GM23338 (cell line): ENCODE measurements at regions not wholly inside any gene's neighbourhood (a gene's known extent, or its start where the extent isn't known, plus 50 kb on each side); places are given as distances from the start of the nearest gene placed in this dataset.

Experiments used
- ATAC-seq: fragments of 200-7000 bp; cut with Tn5 transposase; 3 replicates; pipeline ENCODE4 v1.9.1; 2020
- DNase-seq: peaks from one replicate; pipeline ENCODE4 v3.0.0-alpha.2; 2015; ENCODE audit warnings: low spot score
- H2AFZ ChIP-seq: fragments of 200-600 bp; sonication (generic); 2 replicates; pipeline ENCODE4 v1.8.0; 2016; ENCODE audit warnings: antibody characterized with exemption, mild to moderate bottlenecking, moderate library complexity
- H3F3A ChIP-seq: fragments of 200-600 bp; sonication (generic); replicated peaks from 2 replicates; pipeline ENCODE4 v1.8.0; 2017; ENCODE audit warnings: antibody characterized with exemption, mixed run types, low read depth
- H3K27ac ChIP-seq: fragments of 200-600 bp; sonication (generic); 2 replicates; pipeline ENCODE4 v1.6.1; 2016; ENCODE audit warnings: low read depth
- H3K27me3 ChIP-seq: fragments of 200-600 bp; sonication (generic); 2 replicates; pipeline ENCODE4 v1.8.0; 2016; ENCODE audit warnings: mild to moderate bottlenecking, mixed run types, moderate library complexity; ENCODE audit not compliant: insufficient read depth
- H3K36me3 ChIP-seq: fragments of 200-600 bp; sonication (generic); 2 replicates; pipeline ENCODE4 v1.8.0; 2016; ENCODE audit warnings: mild to moderate bottlenecking; ENCODE audit not compliant: insufficient read depth
- H3K4me1 ChIP-seq: fragments of 200-600 bp; sonication (generic); 2 replicates; pipeline ENCODE4 v1.8.0; 2016; ENCODE audit warnings: mild to moderate bottlenecking, moderate library complexity; ENCODE audit not compliant: insufficient read depth
- H3K4me2 ChIP-seq: fragments of 200-600 bp; sonication (generic); 2 replicates; pipeline ENCODE4 v1.7.1; 2017; ENCODE audit warnings: mixed run types
- H3K4me3 ChIP-seq: fragments of 200-600 bp; sonication (generic); 2 replicates; pipeline ENCODE4 v1.6.1; 2016; ENCODE audit warnings: mixed run types
- H3K79me2 ChIP-seq: fragments of 200-600 bp; sonication (generic); replicated peaks from 2 replicates; pipeline ENCODE4 v1.8.0; 2017; ENCODE audit warnings: mild to moderate bottlenecking; ENCODE audit not compliant: insufficient read depth
- H3K9me2 ChIP-seq: fragments of 200-600 bp; sonication (generic); 2 replicates; pipeline ENCODE4 v1.8.0; 2017; ENCODE audit not compliant: insufficient read depth
- H4K20me1 ChIP-seq: fragments of 200-600 bp; sonication (generic); replicated peaks from 2 replicates; pipeline ENCODE4 v1.8.0; 2017; ENCODE audit warnings: mild to moderate bottlenecking; ENCODE audit not compliant: insufficient read depth
- H3K27ac Mint-ChIP-seq: 2 replicates; pipeline ENCODE4 v1.8.0; 2020; ENCODE audit warnings: inconsistent platforms, mild to moderate bottlenecking, moderate library complexity, mixed read lengths
- H3K27me3 Mint-ChIP-seq: 3 replicates; pipeline ENCODE4 v1.8.0; 2022; ENCODE audit warnings: low read depth, mild to moderate bottlenecking, moderate library complexity, mixed read lengths, inconsistent platforms; ENCODE audit not compliant: insufficient read depth, poor library complexity
- H3K36me3 Mint-ChIP-seq: 3 replicates; pipeline ENCODE4 v1.8.0; 2021; ENCODE audit warnings: low read depth, mild to moderate bottlenecking, inconsistent platforms, moderate library complexity, mixed read lengths
- H3K4me1 Mint-ChIP-seq: 3 replicates; pipeline ENCODE4 v1.8.0; 2020; ENCODE audit warnings: mild to moderate bottlenecking, inconsistent platforms, mixed read lengths
- H3K4me3 Mint-ChIP-seq: 3 replicates; pipeline ENCODE4 v1.8.0; 2021; ENCODE audit warnings: moderate library complexity, mild to moderate bottlenecking, inconsistent platforms, mixed read lengths
- H3K9me3 Mint-ChIP-seq: 3 replicates; pipeline ENCODE4 v1.8.0; 2020; ENCODE audit warnings: moderate library complexity, mild to moderate bottlenecking, inconsistent platforms, mixed read lengths
- CREB1 ChIP-seq: fragments of 250-450 bp; sonication (Bioruptor Pico); IDR thresholded peaks from 2 replicates; pipeline ENCODE4 v1.5.0; 2020; ENCODE audit warnings: low read depth, mild to moderate bottlenecking, moderate library complexity
- CTCF ChIP-seq, 2 experiments: fragments of 200-600 bp in 1 of 2; sonication (generic) in 1 of 2; conservative IDR thresholded peaks; 2 replicates each; pipeline versions ENCODE4 v1.5.1 to v1.6.1; 2016 to 2017; ENCODE audit warnings: antibody characterized with exemption in 2 of 2, low read depth in 2 of 2, mild to moderate bottlenecking in 2 of 2, moderate library complexity in 1 of 2
- EZH2 ChIP-seq: fragments of 200-600 bp; sonication (generic); IDR thresholded peaks from one replicate; pipeline ENCODE4 v1.8.0; 2017; ENCODE audit warnings: antibody characterized with exemption, mild to moderate bottlenecking, low read depth; ENCODE audit not compliant: unreplicated experiment
- NANOG ChIP-seq: IDR thresholded peaks from 2 replicates; pipeline ENCODE4 v1.6.1; 2016; ENCODE audit warnings: antibody characterized with exemption, borderline replicate concordance
- ZNF462 ChIP-seq: fragments of 250-450 bp; sonication (Bioruptor Pico); IDR thresholded peaks from 2 replicates; pipeline ENCODE4 v1.5.0; 2020; ENCODE audit warnings: mild to moderate bottlenecking, moderate library complexity

GRCh38 chr2:16359961-16360360 is 305.7 kb downstream of the CYRIA start:
- no peaks in the 10 kb centered on the region for H3F3A ChIP-seq
- Mint-ChIP-seq H3K27ac (no peak overlapping the region), H3K4me3 (no peak overlapping the region), H3K36me3 (no peaks in the 10 kb centered on the region), H3K4me1 (no peaks in the 10 kb centered on the region), H3K27me3 (peaks cover 3% of the 10 kb centered on the region), H3K9me3 (peaks cover 3% of the 10 kb centered on the region; the same call in 1 of the 3 replicates)
- ATAC-seq (no peak), DNase-seq (no peak)
- no peaks in the 10 kb centered on the region for H3K4me1 ChIP-seq
- H3K27ac ChIP-seq, result no peak overlapping the region
- H3K27me3 ChIP-seq, result no peaks in the 10 kb centered on the region
- no peaks in the 10 kb centered on the region for H3K9me2 ChIP-seq
- H3K4me3 ChIP-seq, result no peak overlapping the region
- no peaks in the 10 kb centered on the region for H3K79me2 ChIP-seq
- no peaks in the 10 kb centered on the region for H4K20me1 ChIP-seq
- H3K4me2 ChIP-seq, result no peak overlapping the region
- TF ChIP-seq CREB1 (CRISPR knock-in tag) (no peak), ZNF462 (CRISPR knock-in tag) (no peak), CTCF (conservative IDR thresholded peaks at IDR 0.05; ENCODE audit: low read depth in 2 of 2) (no peak), EZH2 (no peak), NANOG (no peak)
- no peaks in the 10 kb centered on the region for H3K36me3 ChIP-seq
- no peak overlapping the region for H2AFZ ChIP-seq
